Uterus (tissue), 3 donors: ENCODE measurements at regions not wholly inside any gene's neighbourhood (a gene's known extent, or its start where the extent isn't known, plus 50 kb on each side); places are given as distances from the start of the nearest gene placed in this dataset.

Experiments used
- DNase-seq, 2 donors: peaks; one replicate each; pipeline ENCODE4 v3.0.0-alpha.2; 2019 to 2020
- H3K27ac ChIP-seq, 2 donors: fragments of 200-600 bp; sonication (generic); 1 replicate in 1 of 2; 2 replicates in 1 of 2; pipeline ENCODE4 v1.5.1; 2016 to 2018
- H3K27me3 ChIP-seq, 2 donors: fragments of 200-600 bp; sonication (generic); one replicate each; pipeline ENCODE4 v1.5.1; 2018 to 2019; ENCODE audit warnings: control low read depth in 1 of 2
- H3K36me3 ChIP-seq, 2 donors: fragments of 200-600 bp; sonication (generic); one replicate each; pipeline ENCODE4 v1.5.1; 2019; ENCODE audit warnings: control low read depth in 1 of 2
- H3K4me1 ChIP-seq, 2 donors: fragments of 200-600 bp; sonication (generic); one replicate each; pipeline ENCODE4 v1.5.1; 2018 to 2019; ENCODE audit warnings: control low read depth in 1 of 2
- H3K4me3 ChIP-seq, 2 donors: fragments of 200-600 bp; sonication (generic); 1 replicate in 1 of 2; 2 replicates in 1 of 2; pipeline ENCODE4 v1.5.1; 2018 to 2019; ENCODE audit warnings: mild to moderate bottlenecking in 1 of 2
- H3K9me3 ChIP-seq, 2 donors: fragments of 200-600 bp; sonication (generic); one replicate each; pipeline ENCODE4 v1.5.1; 2019; ENCODE audit warnings: control low read depth in 1 of 2
- CTCF ChIP-seq, 4 experiments: fragments of 200-600 bp in 2 of 4; fragments of 450-650 bp in 2 of 4; sonication (generic) in 2 of 4; IDR thresholded peaks; one replicate each; pipeline ENCODE4 v1.5.1; 2016 to 2019; ENCODE audit warnings: antibody characterized with exemption in 4 of 4, mild to moderate bottlenecking in 2 of 4, moderate library complexity in 1 of 4
- POLR2A ChIP-seq, 2 donors: fragments of 450-650 bp; IDR thresholded peaks; one replicate each; pipeline ENCODE4 v1.6.1; 2016; ENCODE audit warnings: antibody characterized with exemption in 2 of 2, mild to moderate bottlenecking in 1 of 2, moderate library complexity in 1 of 2
- intact Hi-C: fragments of 100-400 bp; cut with DNase I; formaldehyde crosslinking; loops from one replicate; pipeline ENCODE4 v1.15.1; 2023; ENCODE audit warnings: low total_unique reads
- donor health status: DM: yes; HTN: yes; CAD: no.

- intact Hi-C loops: no loop called here
- no peak for DNase-seq
- H3K36me3 ChIP-seq: no peaks in the 10 kb centered on the region
- H3K4me1 ChIP-seq: no peaks in the 10 kb centered on the region
- no peak overlapping the region for H3K4me3 ChIP-seq
- no peak overlapping the region for H3K27ac ChIP-seq
- H3K27me3 ChIP-seq: no peaks in the 10 kb centered on the region
- no peak for TF ChIP-seq CTCF (IDR thresholded peaks at IDR 0.05)
- TF ChIP-seq POLR2A (IDR thresholded peaks at IDR 0.05): no peak
- no peaks in the 10 kb centered on the region for H3K9me3 ChIP-seq
These were observed 77.2 kb downstream of the ARL4C start for GRCh38 chr2:234419726-234420125.

GRCh38 chr2:234415706-234416105, 81.2 kb downstream of the ARL4C start:
- Histone ChIP-seq H3K27ac (no peak overlapping the region), H3K9me3 (no peaks in the 10 kb centered on the region), H3K4me1 (no peaks in the 10 kb centered on the region), H3K27me3 (no peaks in the 10 kb centered on the region), H3K36me3 (no peaks in the 10 kb centered on the region), H3K4me3 (no peak overlapping the region)
- no peak for TF ChIP-seq CTCF (IDR thresholded peaks at IDR 0.05)
- TF ChIP-seq POLR2A (IDR thresholded peaks at IDR 0.05): no peak
- DNase-seq: no peak
- intact Hi-C loops: no loop called here

- Histone ChIP-seq H3K27me3 (no peaks in the 10 kb centered on the region), H3K9me3 (no peaks in the 10 kb centered on the region), H3K27ac (no peak overlapping the region), H3K4me3 (no peak overlapping the region), H3K4me1 (no peaks in the 10 kb centered on the region), H3K36me3 (no peaks in the 10 kb centered on the region)
- TF ChIP-seq POLR2A (IDR thresholded peaks at IDR 0.05) (no peak), CTCF (IDR thresholded peaks at IDR 0.05) (no peak)
- DNase-seq: no peak
- intact Hi-C loops: no loop called here
These were observed 82.3 kb downstream of the ARL4C start for GRCh38 chr2:234414596-234414995.

- intact Hi-C loops: no loop called here
- no peaks in the 10 kb centered on the region for H3K9me3 ChIP-seq
- no peak overlapping the region for H3K4me3 ChIP-seq
- H3K36me3 ChIP-seq: no peaks in the 10 kb centered on the region
- H3K27ac ChIP-seq: no peak overlapping the region
- no peaks in the 10 kb centered on the region for H3K27me3 ChIP-seq
- no peak for DNase-seq
- no peaks in the 10 kb centered on the region for H3K4me1 ChIP-seq
- no peak for TF ChIP-seq CTCF (IDR thresholded peaks at IDR 0.05)
- no peak for TF ChIP-seq POLR2A (IDR thresholded peaks at IDR 0.05)
These were observed 84.2 kb downstream of the ARL4C start for GRCh38 chr2:234412726-234413125.

GRCh38 chr2:234411793-234412192, 85.1 kb downstream of the ARL4C start:
- intact Hi-C loops: no loop called here
- H3K4me1 ChIP-seq: no peaks in the 10 kb centered on the region
- TF ChIP-seq CTCF (IDR thresholded peaks at IDR 0.05): no peak
- no peak for TF ChIP-seq POLR2A (IDR thresholded peaks at IDR 0.05)

More at GRCh38 chr2:234411793-234412192, 85.1 kb downstream of the ARL4C start:
- Histone ChIP-seq H3K27me3 (no peaks in the 10 kb centered on the region), H3K36me3 (no peaks in the 10 kb centered on the region), H3K4me3 (no peak overlapping the region), H3K9me3 (no peaks in the 10 kb centered on the region), H3K27ac (no peak overlapping the region)
- DNase-seq: no peak
